SK-N-SH treated with all-trans-retinoic acid at 6 μM for 48 hours (cell line): ENCODE measurements at regions not wholly inside any gene's neighbourhood (a gene's known extent, or its start where the extent isn't known, plus 50 kb on each side); places are given as distances from the start of the nearest gene placed in this dataset.

ENCODE experiments used
- ATAC-seq: fragments of 200-7000 bp; cut with Tn5 transposase; 3 replicates; pipeline ENCODE4 v1.9.1; 2020; ENCODE audit warnings: mild to moderate bottlenecking, moderate library complexity
- ARNTL ChIP-seq: fragments of 450-650 bp; formaldehyde crosslinking; IDR thresholded peaks from 2 replicates; pipeline ENCODE4 v1.5.0; 2020; ENCODE audit warnings: low read depth, mild to moderate bottlenecking, moderate library complexity, borderline replicate concordance
- BACH2 ChIP-seq: fragments of 250-450 bp; sonication (Bioruptor Pico); IDR thresholded peaks from 2 replicates; pipeline ENCODE4 v1.9.0; 2021; ENCODE audit warnings: mild to moderate bottlenecking, borderline replicate concordance
- ESRRG ChIP-seq: fragments of 250-450 bp; sonication (Bioruptor Pico); IDR thresholded peaks from 2 replicates; pipeline ENCODE4 v1.6.1; 2021; ENCODE audit warnings: mild to moderate bottlenecking
- GLIS3 ChIP-seq: fragments of 250-450 bp; sonication (Bioruptor Pico); IDR thresholded peaks from 2 replicates; pipeline ENCODE4 v1.5.0; 2020; ENCODE audit warnings: mild to moderate bottlenecking, moderate library complexity
- ISL1 ChIP-seq: fragments of 250-450 bp; sonication (Bioruptor Pico); IDR thresholded peaks from 2 replicates; pipeline ENCODE4 v2.1.2; 2022; ENCODE audit warnings: mild to moderate bottlenecking, moderate library complexity
- OSR1 ChIP-seq: fragments of 250-450 bp; sonication (Bioruptor Pico); IDR thresholded peaks from 2 replicates; pipeline ENCODE4 v1.8.0; 2022; ENCODE audit warnings: moderate library complexity, mild to moderate bottlenecking, inconsistent platforms
- PPARA ChIP-seq: fragments of 250-450 bp; sonication (Bioruptor Pico); IDR thresholded peaks from 2 replicates; pipeline ENCODE4 v1.5.0; 2020; ENCODE audit warnings: mild to moderate bottlenecking, borderline replicate concordance
- RARB ChIP-seq: fragments of 250-450 bp; sonication (Bioruptor Pico); IDR thresholded peaks from 2 replicates; pipeline ENCODE4 v1.8.0; 2021; ENCODE audit warnings: mild to moderate bottlenecking, moderate library complexity
- SNAI2 ChIP-seq: fragments of 250-450 bp; sonication (Bioruptor Pico); IDR thresholded peaks from 2 replicates; pipeline ENCODE4 v1.5.0; 2020; ENCODE audit warnings: mild to moderate bottlenecking, moderate library complexity
- TCF4 ChIP-seq: fragments of 250-450 bp; sonication (Bioruptor Pico); IDR thresholded peaks from 2 replicates; pipeline ENCODE4 v1.8.0; 2021; ENCODE audit warnings: mild to moderate bottlenecking, moderate library complexity, borderline replicate concordance
- TOX ChIP-seq: fragments of 250-450 bp; sonication (Bioruptor Pico); IDR thresholded peaks from 2 replicates; pipeline ENCODE4 v1.8.0; 2021; ENCODE audit warnings: mild to moderate bottlenecking, moderate library complexity, borderline replicate concordance
- ZC3H10 ChIP-seq: fragments of 250-450 bp; sonication (Bioruptor Pico); IDR thresholded peaks from 2 replicates; pipeline ENCODE4 v1.5.1; 2021; ENCODE audit warnings: mild to moderate bottlenecking, moderate library complexity
- ZFP3 ChIP-seq: fragments of 250-450 bp; sonication (Bioruptor Pico); IDR thresholded peaks from 2 replicates; pipeline ENCODE4 v1.5.0; 2020; ENCODE audit warnings: mild to moderate bottlenecking, moderate library complexity
- ZNF8 ChIP-seq: fragments of 450-650 bp; formaldehyde crosslinking; IDR thresholded peaks from 2 replicates; pipeline ENCODE4 v1.5.0; 2020; ENCODE audit warnings: mild to moderate bottlenecking, moderate library complexity
- TF ChIP-seq, protein P1 (sequence below): fragments of 250-450 bp; sonication (Bioruptor Pico); IDR thresholded peaks from 2 replicates; pipeline ENCODE4 v1.8.0; 2021; ENCODE audit warnings: low read depth, mild to moderate bottlenecking, moderate library complexity, borderline replicate concordance
- TF ChIP-seq, protein P2 (sequence below): fragments of 250-450 bp; sonication (Bioruptor Pico); IDR thresholded peaks from 2 replicates; pipeline ENCODE4 v1.5.1; 2020; ENCODE audit warnings: low read depth, mild to moderate bottlenecking, moderate library complexity
- TF ChIP-seq, protein P3 (sequence below): fragments of 250-450 bp; sonication (Bioruptor Pico); IDR thresholded peaks from 2 replicates; pipeline ENCODE4 v1.8.0; 2020; ENCODE audit warnings: mild to moderate bottlenecking, moderate library complexity, borderline replicate concordance
- TF ChIP-seq, protein P4 (sequence below): fragments of 250-450 bp; sonication (Bioruptor Pico); IDR thresholded peaks from 2 replicates; pipeline ENCODE4 v1.5.1; 2021; ENCODE audit warnings: mild to moderate bottlenecking, moderate library complexity

DNA sequence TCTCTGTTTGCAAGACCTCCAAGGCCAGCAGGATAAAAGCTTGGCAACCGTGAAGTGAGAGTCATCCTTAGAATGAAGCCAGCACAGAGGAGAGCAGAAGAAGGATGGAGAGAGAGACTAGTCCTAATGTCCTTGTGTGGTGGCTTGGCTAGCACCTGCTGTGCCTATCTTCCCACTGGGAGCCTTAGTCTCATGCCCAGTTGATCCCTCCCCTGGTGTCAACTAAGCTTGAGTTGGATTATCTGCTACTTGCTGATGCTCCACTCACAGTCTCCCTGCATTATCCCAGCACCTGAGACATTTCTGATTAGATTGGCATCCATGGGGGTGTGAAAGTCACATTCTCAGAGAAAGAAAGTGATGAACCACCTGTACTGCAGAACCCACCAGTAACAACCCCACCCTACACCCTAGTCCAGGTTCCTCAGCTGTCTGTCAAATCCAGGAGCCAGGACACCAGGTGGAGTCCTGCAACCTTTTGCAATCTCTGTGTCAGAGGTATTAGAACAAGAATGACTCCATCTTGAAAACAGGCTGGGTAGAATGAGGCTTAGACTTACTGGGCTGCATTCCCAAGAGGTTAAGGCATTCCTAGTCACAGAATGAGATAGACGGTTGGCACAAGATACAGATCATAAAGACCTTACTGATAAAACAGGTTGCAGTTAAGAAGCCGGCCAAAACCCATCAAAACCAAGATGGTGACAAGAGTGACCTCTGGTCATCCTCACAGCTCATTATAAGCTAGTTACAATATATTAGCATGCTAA, 460.2 kb upstream of the C16orf82 start (continued):
- TF ChIP-seq, protein P1, sequence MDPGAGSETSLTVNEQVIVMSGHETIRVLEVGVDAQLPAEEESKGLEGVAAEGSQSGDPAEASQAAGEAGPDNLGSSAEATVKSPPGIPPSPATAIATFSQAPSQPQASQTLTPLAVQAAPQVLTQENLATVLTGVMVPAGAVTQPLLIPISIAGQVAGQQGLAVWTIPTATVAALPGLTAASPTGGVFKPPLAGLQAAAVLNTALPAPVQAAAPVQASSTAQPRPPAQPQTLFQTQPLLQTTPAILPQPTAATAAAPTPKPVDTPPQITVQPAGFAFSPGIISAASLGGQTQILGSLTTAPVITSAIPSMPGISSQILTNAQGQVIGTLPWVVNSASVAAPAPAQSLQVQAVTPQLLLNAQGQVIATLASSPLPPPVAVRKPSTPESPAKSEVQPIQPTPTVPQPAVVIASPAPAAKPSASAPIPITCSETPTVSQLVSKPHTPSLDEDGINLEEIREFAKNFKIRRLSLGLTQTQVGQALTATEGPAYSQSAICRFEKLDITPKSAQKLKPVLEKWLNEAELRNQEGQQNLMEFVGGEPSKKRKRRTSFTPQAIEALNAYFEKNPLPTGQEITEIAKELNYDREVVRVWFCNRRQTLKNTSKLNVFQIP: no peak
- TF ChIP-seq OSR1 (CRISPR knock-in tag) (no peak), BACH2 (CRISPR knock-in tag) (no peak), TOX (CRISPR knock-in tag) (no peak), GLIS3 (no peak)
- TF ChIP-seq, protein P2, sequence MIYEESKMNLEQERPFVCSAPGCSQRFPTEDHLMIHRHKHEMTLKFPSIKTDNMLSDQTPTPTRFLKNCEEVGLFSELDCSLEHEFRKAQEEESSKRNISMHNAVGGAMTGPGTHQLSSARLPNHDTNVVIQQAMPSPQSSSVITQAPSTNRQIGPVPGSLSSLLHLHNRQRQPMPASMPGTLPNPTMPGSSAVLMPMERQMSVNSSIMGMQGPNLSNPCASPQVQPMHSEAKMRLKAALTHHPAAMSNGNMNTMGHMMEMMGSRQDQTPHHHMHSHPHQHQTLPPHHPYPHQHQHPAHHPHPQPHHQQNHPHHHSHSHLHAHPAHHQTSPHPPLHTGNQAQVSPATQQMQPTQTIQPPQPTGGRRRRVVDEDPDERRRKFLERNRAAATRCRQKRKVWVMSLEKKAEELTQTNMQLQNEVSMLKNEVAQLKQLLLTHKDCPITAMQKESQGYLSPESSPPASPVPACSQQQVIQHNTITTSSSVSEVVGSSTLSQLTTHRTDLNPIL (CRISPR knock-in tag): no peak
- TF ChIP-seq, protein P3, sequence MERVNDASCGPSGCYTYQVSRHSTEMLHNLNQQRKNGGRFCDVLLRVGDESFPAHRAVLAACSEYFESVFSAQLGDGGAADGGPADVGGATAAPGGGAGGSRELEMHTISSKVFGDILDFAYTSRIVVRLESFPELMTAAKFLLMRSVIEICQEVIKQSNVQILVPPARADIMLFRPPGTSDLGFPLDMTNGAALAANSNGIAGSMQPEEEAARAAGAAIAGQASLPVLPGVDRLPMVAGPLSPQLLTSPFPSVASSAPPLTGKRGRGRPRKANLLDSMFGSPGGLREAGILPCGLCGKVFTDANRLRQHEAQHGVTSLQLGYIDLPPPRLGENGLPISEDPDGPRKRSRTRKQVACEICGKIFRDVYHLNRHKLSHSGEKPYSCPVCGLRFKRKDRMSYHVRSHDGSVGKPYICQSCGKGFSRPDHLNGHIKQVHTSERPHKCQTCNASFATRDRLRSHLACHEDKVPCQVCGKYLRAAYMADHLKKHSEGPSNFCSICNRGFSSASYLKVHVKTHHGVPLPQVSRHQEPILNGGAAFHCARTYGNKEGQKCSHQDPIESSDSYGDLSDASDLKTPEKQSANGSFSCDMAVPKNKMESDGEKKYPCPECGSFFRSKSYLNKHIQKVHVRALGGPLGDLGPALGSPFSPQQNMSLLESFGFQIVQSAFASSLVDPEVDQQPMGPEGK (CRISPR knock-in tag): no peak

DNA sequence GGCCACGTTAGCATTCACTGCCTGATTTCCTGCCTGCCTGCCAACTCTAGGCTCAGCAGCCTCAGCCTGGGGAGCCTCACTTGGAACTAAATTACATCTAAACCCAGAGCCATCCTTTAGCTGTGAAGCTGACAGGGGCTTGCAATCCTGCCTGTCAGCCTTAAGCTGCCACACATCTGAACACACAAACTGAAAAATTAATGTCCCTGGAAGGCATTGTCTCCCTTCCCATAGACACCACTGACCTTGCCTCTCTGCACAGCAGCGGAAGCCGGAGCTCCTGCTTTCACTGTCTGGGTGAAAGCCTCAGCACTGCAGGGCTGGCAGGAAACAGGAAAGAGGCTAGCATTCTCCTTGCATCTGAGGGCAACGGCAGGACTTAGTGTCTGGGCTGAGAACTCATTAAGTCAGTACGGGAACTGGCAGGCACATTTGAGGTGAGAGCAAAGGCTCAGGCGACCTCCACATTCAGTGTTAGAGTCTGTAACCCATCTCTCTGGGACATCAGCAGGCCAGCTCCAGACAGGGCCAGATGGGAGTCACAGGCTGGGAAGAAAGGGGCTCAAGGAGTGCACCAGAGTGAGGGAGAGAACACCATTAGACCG, 452.4 kb upstream of the C16orf82 start:
- no peak for ATAC-seq
- TF ChIP-seq ESRRG (CRISPR knock-in tag) (no peak), ISL1 (no peak), OSR1 (CRISPR knock-in tag) (no peak), ZC3H10 (CRISPR knock-in tag) (no peak), PPARA (CRISPR knock-in tag) (no peak), ZNF8 (CRISPR knock-in tag) (no peak), TCF4 (no peak), GLIS3 (no peak), SNAI2 (CRISPR knock-in tag) (no peak), TOX (CRISPR knock-in tag) (no peak), ZFP3 (CRISPR knock-in tag) (no peak)
- TF ChIP-seq, protein P3 (CRISPR knock-in tag): no peak

DNA sequence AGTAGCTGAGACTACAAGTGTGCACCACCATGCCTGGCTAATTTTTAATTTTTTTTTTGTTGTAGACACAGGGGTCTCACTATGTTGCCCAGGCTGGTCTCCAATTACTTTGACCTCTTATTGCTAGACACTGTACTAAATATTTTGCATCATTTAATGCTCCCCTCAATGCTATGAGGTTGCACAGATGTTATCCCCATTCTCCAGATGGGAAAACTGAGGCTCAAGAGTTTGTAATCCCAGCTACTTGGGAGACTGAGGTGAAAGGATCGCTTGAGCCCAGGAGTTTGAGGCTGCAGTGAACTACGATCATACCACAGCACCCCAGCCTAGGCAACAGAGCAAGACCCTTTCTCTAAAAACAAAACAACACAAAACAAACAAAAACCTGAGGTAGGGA, 443.3 kb upstream of the C16orf82 start:
- ATAC-seq: no peak
- TF ChIP-seq RARB (CRISPR knock-in tag) (no peak), GLIS3 (no peak), PPARA (CRISPR knock-in tag) (no peak), ZFP3 (CRISPR knock-in tag) (no peak), BACH2 (CRISPR knock-in tag) (no peak), ISL1 (no peak), ZNF8 (CRISPR knock-in tag) (no peak), ARNTL (no peak)
- TF ChIP-seq, protein P2 (CRISPR knock-in tag): no peak
- TF ChIP-seq, protein P4, sequence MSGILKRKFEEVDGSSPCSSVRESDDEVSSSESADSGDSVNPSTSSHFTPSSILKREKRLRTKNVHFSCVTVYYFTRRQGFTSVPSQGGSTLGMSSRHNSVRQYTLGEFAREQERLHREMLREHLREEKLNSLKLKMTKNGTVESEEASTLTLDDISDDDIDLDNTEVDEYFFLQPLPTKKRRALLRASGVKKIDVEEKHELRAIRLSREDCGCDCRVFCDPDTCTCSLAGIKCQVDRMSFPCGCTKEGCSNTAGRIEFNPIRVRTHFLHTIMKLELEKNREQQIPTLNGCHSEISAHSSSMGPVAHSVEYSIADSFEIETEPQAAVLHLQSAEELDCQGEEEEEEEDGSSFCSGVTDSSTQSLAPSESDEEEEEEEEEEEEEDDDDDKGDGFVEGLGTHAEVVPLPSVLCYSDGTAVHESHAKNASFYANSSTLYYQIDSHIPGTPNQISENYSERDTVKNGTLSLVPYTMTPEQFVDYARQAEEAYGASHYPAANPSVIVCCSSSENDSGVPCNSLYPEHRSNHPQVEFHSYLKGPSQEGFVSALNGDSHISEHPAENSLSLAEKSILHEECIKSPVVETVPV (CRISPR knock-in tag): no peak
